ENCODE measurements at regions not wholly inside any gene's neighbourhood (a gene's known extent, or its start where the extent isn't known, plus 50 kb on each side); places are given as distances from the start of the nearest gene placed in this dataset.

- TF ChIP-seq, protein P1, sequence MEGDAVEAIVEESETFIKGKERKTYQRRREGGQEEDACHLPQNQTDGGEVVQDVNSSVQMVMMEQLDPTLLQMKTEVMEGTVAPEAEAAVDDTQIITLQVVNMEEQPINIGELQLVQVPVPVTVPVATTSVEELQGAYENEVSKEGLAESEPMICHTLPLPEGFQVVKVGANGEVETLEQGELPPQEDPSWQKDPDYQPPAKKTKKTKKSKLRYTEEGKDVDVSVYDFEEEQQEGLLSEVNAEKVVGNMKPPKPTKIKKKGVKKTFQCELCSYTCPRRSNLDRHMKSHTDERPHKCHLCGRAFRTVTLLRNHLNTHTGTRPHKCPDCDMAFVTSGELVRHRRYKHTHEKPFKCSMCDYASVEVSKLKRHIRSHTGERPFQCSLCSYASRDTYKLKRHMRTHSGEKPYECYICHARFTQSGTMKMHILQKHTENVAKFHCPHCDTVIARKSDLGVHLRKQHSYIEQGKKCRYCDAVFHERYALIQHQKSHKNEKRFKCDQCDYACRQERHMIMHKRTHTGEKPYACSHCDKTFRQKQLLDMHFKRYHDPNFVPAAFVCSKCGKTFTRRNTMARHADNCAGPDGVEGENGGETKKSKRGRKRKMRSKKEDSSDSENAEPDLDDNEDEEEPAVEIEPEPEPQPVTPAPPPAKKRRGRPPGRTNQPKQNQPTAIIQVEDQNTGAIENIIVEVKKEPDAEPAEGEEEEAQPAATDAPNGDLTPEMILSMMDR (IDR thresholded peaks at IDR 0.05; ENCODE audit: low read depth, low read length, missing input control): no peak
- TF ChIP-seq EGR1 (IDR thresholded peaks at IDR 0.05; ENCODE audit: low read depth in 2 of 2) (no peak), REST (IDR thresholded peaks at IDR 0.05) (no peak), YY1 (IDR thresholded peaks at IDR 0.05) (no peak), HNF4A (conservative IDR thresholded peaks at IDR 0.05) (no peak), RAD21 (IDR thresholded peaks at IDR 0.05) (no peak), TAF1 (conservative IDR thresholded peaks at IDR 0.05) (no peak), JUND (IDR thresholded peaks at IDR 0.05) (no peak), ZBTB33 (IDR thresholded peaks at IDR 0.05) (no peak), RXRA (IDR thresholded peaks at IDR 0.05) (no peak), SP1 (IDR thresholded peaks at IDR 0.05) (no peak), HNF4G (IDR thresholded peaks at IDR 0.05) (no peak)
- TF ChIP-seq, protein P2, sequence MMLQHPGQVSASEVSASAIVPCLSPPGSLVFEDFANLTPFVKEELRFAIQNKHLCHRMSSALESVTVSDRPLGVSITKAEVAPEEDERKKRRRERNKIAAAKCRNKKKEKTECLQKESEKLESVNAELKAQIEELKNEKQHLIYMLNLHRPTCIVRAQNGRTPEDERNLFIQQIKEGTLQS (IDR thresholded peaks at IDR 0.05): no peak
- TF ChIP-seq, protein P3, sequence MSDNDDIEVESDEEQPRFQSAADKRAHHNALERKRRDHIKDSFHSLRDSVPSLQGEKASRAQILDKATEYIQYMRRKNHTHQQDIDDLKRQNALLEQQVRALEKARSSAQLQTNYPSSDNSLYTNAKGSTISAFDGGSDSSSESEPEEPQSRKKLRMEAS (IDR thresholded peaks at IDR 0.05): no peak
Measured at GRCh38 chr6:113767985-113768384, 89.2 kb upstream of the MARCKS start.
